H9 (cell line): ENCODE measurements at regions not wholly inside any gene's neighbourhood (a gene's known extent, or its start where the extent isn't known, plus 50 kb on each side); places are given as distances from the start of the nearest gene placed in this dataset.

Experiments used
- DNase-seq: peaks from one replicate; pipeline ENCODE4 v3.0.0-alpha.2; 2017
- H2AFZ ChIP-seq: one replicate; pipeline ENCODE4 v1.6.1; 2013; ENCODE audit warnings: mild to moderate bottlenecking, low read length, control low read depth, moderate library complexity
- H2AK5ac ChIP-seq: 2 replicates; pipeline ENCODE4 v1.6.1; 2013; ENCODE audit warnings: low read length, control low read depth, mixed read lengths; ENCODE audit not compliant: insufficient read length
- H2BK120ac ChIP-seq: one replicate; pipeline ENCODE4 v1.6.1; 2013; ENCODE audit warnings: low read depth, mild to moderate bottlenecking, low read length, control low read depth, inconsistent platforms; ENCODE audit not compliant: poor library complexity, severe bottlenecking
- H2BK12ac ChIP-seq: 2 replicates; pipeline ENCODE4 v1.6.1; 2013; ENCODE audit warnings: low read length, control low read depth, mixed read lengths, low read depth; ENCODE audit not compliant: insufficient read length
- H2BK15ac ChIP-seq: 2 replicates; pipeline ENCODE4 v1.6.1; 2013; ENCODE audit warnings: low read depth, low read length, control low read depth
- H2BK20ac ChIP-seq: one replicate; pipeline ENCODE4 v1.6.1; 2013; ENCODE audit warnings: low read depth, mild to moderate bottlenecking, low read length, control low read depth, inconsistent platforms; ENCODE audit not compliant: poor library complexity, severe bottlenecking
- H2BK5ac ChIP-seq: 2 replicates; pipeline ENCODE4 v1.6.1; 2013; ENCODE audit warnings: low read length, control low read depth, mixed read lengths; ENCODE audit not compliant: insufficient read length
- H3K14ac ChIP-seq: 2 replicates; pipeline ENCODE4 v1.6.1; 2013; ENCODE audit warnings: low read length, control low read depth; ENCODE audit not compliant: insufficient read depth
- H3K18ac ChIP-seq: 2 replicates; pipeline ENCODE4 v1.6.1; 2013; ENCODE audit warnings: low read depth, mild to moderate bottlenecking, mixed read lengths, low read length, control low read depth; ENCODE audit not compliant: insufficient read length
- H3K23ac ChIP-seq: 2 replicates; pipeline ENCODE4 v1.6.1; 2013; ENCODE audit warnings: low read length, control low read depth, mixed read lengths, low read depth; ENCODE audit not compliant: insufficient read length
- H3K23me2 ChIP-seq: 2 replicates; pipeline ENCODE4 v1.6.1; 2013; ENCODE audit warnings: low read depth, mild to moderate bottlenecking, mixed read lengths, low read length, control low read depth; ENCODE audit not compliant: insufficient read length, poor library complexity, severe bottlenecking
- H3K27ac ChIP-seq: 2 replicates; pipeline ENCODE4 v1.5.1; 2013; ENCODE audit warnings: low read length, control low read depth, mixed read lengths, low read depth; ENCODE audit not compliant: insufficient read length
- H3K27me3 ChIP-seq: 2 replicates; pipeline ENCODE4 v1.6.1; 2013; ENCODE audit warnings: low read length, control low read depth, inconsistent platforms; ENCODE audit not compliant: insufficient read depth
- H3K4ac ChIP-seq: 2 replicates; pipeline ENCODE4 v1.6.1; 2013; ENCODE audit warnings: low read depth, mild to moderate bottlenecking, control low read depth, inconsistent platforms, low read length, moderate library complexity
- H3K4me1 ChIP-seq: 2 replicates; pipeline ENCODE4 v1.6.1; 2013; ENCODE audit warnings: low read length, control low read depth, inconsistent platforms; ENCODE audit not compliant: insufficient read depth
- H3K4me2 ChIP-seq: 2 replicates; pipeline ENCODE4 v1.6.1; 2013; ENCODE audit warnings: low read length, control low read depth, mixed read lengths; ENCODE audit not compliant: insufficient read length, insufficient read depth
- H3K56ac ChIP-seq: 2 replicates; pipeline ENCODE4 v1.6.1; 2013; ENCODE audit warnings: low read depth, mild to moderate bottlenecking, mixed read lengths, low read length, control low read depth; ENCODE audit not compliant: insufficient read length
- H3K79me1 ChIP-seq: 2 replicates; pipeline ENCODE4 v1.6.1; 2013; ENCODE audit warnings: low read depth, mild to moderate bottlenecking, moderate library complexity, low read length, control low read depth, inconsistent platforms; ENCODE audit not compliant: insufficient read depth, poor library complexity, severe bottlenecking
- H3K79me2 ChIP-seq: 2 replicates; pipeline ENCODE4 v1.6.1; 2013; ENCODE audit warnings: low read length, control low read depth, inconsistent platforms; ENCODE audit not compliant: insufficient read depth
- H3K9ac ChIP-seq: 2 replicates; pipeline ENCODE4 v1.6.1; 2013; ENCODE audit warnings: low read length, control low read depth, mixed read lengths; ENCODE audit not compliant: insufficient read length; ENCODE audit errors: extremely low read depth
- H3K9me3 ChIP-seq: one replicate; pipeline ENCODE4 v1.6.1; 2013; ENCODE audit warnings: low read depth, low read length, inconsistent platforms; ENCODE audit not compliant: control insufficient read depth
- H3T11ph ChIP-seq: one replicate; pipeline ENCODE4 v1.6.1; 2013; ENCODE audit warnings: mild to moderate bottlenecking, low read length, control low read depth, inconsistent platforms
- H4K20me1 ChIP-seq: one replicate; pipeline ENCODE4 v1.6.1; 2013; ENCODE audit not compliant: control insufficient read depth, insufficient read length, insufficient read depth
- H4K5ac ChIP-seq: 2 replicates; pipeline ENCODE4 v1.6.1; 2013; ENCODE audit warnings: low read depth, mild to moderate bottlenecking, mixed read lengths, low read length, control low read depth; ENCODE audit not compliant: insufficient read length
- H4K8ac ChIP-seq: replicated peaks from 2 replicates; pipeline ENCODE4 v1.6.1; 2013; ENCODE audit warnings: low read length, control low read depth, mixed read lengths, low read depth; ENCODE audit not compliant: insufficient read length
- H4K91ac ChIP-seq: 2 replicates; pipeline ENCODE4 v1.6.1; 2013; ENCODE audit warnings: low read depth, mild to moderate bottlenecking, moderate library complexity, mixed read lengths, low read length, control low read depth; ENCODE audit not compliant: insufficient read length
- H3K27ac Mint-ChIP-seq, 3 experiments: 2 replicates in 2 of 3; 3 replicates in 1 of 3; pipeline ENCODE4 v1.8.0; 2020 to 2021; ENCODE audit warnings: mixed read lengths in 3 of 3, mild to moderate bottlenecking in 1 of 3, moderate library complexity in 1 of 3
- H3K27me3 Mint-ChIP-seq: 2 replicates; pipeline ENCODE4 v1.8.0; 2021; ENCODE audit warnings: low read depth, mild to moderate bottlenecking, moderate library complexity, mixed read lengths
- H3K36me3 Mint-ChIP-seq, 3 experiments: 2 replicates in 2 of 3; 3 replicates in 1 of 3; pipeline ENCODE4 v1.8.0; 2020 to 2021; ENCODE audit warnings: low read depth in 3 of 3, mixed read lengths in 3 of 3; ENCODE audit not compliant: insufficient read depth in 1 of 3
- H3K4me1 Mint-ChIP-seq, 2 experiments: 2 replicates each; pipeline ENCODE4 v1.8.0; 2020; ENCODE audit warnings: mixed read lengths in 2 of 2
- H3K4me3 Mint-ChIP-seq, 2 experiments: 2 replicates in 1 of 2; 3 replicates in 1 of 2; pipeline ENCODE4 v1.8.0; 2020 to 2021; ENCODE audit warnings: mild to moderate bottlenecking in 2 of 2, mixed read lengths in 2 of 2, moderate library complexity in 1 of 2
- H3K9me3 Mint-ChIP-seq, 2 experiments: 2 replicates in 1 of 2; 3 replicates in 1 of 2; pipeline ENCODE4 v1.8.0; 2020; ENCODE audit warnings: mild to moderate bottlenecking in 2 of 2, mixed read lengths in 2 of 2, moderate library complexity in 1 of 2
- CTCF ChIP-seq: fragments of 200-600 bp; sonication (generic); conservative IDR thresholded peaks from 3 replicates; pipeline ENCODE4 v1.8.0; 2021; ENCODE audit warnings: antibody characterized with exemption, mild to moderate bottlenecking
- WGBS: extraction: QIAGEN DNeasy Blood & Tissue Kit; methylation state at CpG from one replicate; pipeline ENCODE4 v1.1.7; 2013; ENCODE audit warnings: missing lambda C conversion rate, low lambda C conversion rate, mixed read lengths; ENCODE audit not compliant: insufficient read length; ENCODE audit errors: extremely low coverage; 5-methylcytosine and 5-hydroxymethylcytosine counted together

GRCh38 chr22:48746789-48747425 is 1080.8 kb downstream of the BRD1 start:
- no peak overlapping the region for H2BK5ac ChIP-seq
- no peak overlapping the region for H2BK12ac ChIP-seq
- H3K27ac ChIP-seq: no peak overlapping the region
- no peak overlapping the region for H3T11ph ChIP-seq
- H3K14ac ChIP-seq: peak overlapping the region; percentile 4; the same call in 1 of the 2 replicates
- no peak overlapping the region for H3K27ac Mint-ChIP-seq
- no peak overlapping the region for H4K91ac ChIP-seq
- no peak overlapping the region for H2BK120ac ChIP-seq
- no peaks in the 10 kb centered on the region for H3K23me2 ChIP-seq
- no peak overlapping the region for H2AFZ ChIP-seq
- H3K9me3 ChIP-seq: no peaks in the 10 kb centered on the region
- no peak overlapping the region for H3K18ac ChIP-seq
- no peak overlapping the region for H2AK5ac ChIP-seq
- no peak for TF ChIP-seq CTCF
- no peak overlapping the region for H4K5ac ChIP-seq
- no peak overlapping the region for H3K23ac ChIP-seq
- H3K27me3 ChIP-seq: no peaks in the 10 kb centered on the region
- whole genome bisulfite sequencing: no CpG with 5 or more reads among the region's 13 CpGs
- no peak overlapping the region for H3K4me2 ChIP-seq
- no peak overlapping the region for H2BK15ac ChIP-seq
- H3K79me1 ChIP-seq: no peaks in the 10 kb centered on the region
- no peak overlapping the region for H3K4ac ChIP-seq
- H2BK20ac ChIP-seq: no peak overlapping the region
- H3K56ac ChIP-seq: no peak overlapping the region
- H3K79me2 ChIP-seq: no peaks in the 10 kb centered on the region
- no peaks in the 10 kb centered on the region for H3K4me1 Mint-ChIP-seq
- H3K27me3 Mint-ChIP-seq: no peaks in the 10 kb centered on the region
- DNase-seq: no peak
- H3K4me3 Mint-ChIP-seq: no peak overlapping the region
- no peaks in the 10 kb centered on the region for H3K4me1 ChIP-seq
- H3K9me3 Mint-ChIP-seq: no peaks in the 10 kb centered on the region
- H3K36me3 Mint-ChIP-seq: peaks cover 0 to 2% (median 0%) of the 10 kb centered on the region in 3 experiments; a peak in 1 of 7 replicates
- H4K20me1 ChIP-seq: no peaks in the 10 kb centered on the region
- no peak overlapping the region for H4K8ac ChIP-seq
- no peak overlapping the region for H3K9ac ChIP-seq
